HG03060 (cell line): ENCODE measurements at regions not wholly inside any gene's neighbourhood (a gene's known extent, or its start where the extent isn't known, plus 50 kb on each side); places are given as distances from the start of the nearest gene placed in this dataset.

Source experiments
- ATAC-seq: cut with Tn5 transposase; IDR thresholded peaks from one replicate; pipeline ENCODE4 v1.9.1; 2021; ENCODE audit warnings: low read depth, moderate number of reproducible peaks; ENCODE audit not compliant: unreplicated experiment

DNA sequence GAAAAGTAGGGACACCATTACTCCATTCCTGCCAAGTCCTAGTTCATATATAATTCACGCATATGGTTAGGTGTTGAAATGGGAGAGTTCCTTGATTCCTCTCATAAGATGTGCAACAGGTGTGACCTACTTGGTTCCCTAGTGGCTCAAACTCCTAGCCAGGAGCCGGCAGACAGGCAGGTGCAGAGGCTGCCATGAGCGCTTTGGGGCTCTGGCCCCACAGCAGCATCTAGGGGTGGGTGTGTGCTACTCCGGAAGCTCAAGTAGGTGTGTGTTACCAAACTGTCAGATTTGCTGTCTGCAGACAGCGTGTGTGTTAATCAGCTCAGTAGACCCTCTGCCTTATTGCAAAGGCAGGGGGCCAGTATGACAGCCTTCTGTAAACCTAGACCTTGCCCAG, 1652.4 kb upstream of the ACO1 start:
- no peak for ATAC-seq

DNA sequence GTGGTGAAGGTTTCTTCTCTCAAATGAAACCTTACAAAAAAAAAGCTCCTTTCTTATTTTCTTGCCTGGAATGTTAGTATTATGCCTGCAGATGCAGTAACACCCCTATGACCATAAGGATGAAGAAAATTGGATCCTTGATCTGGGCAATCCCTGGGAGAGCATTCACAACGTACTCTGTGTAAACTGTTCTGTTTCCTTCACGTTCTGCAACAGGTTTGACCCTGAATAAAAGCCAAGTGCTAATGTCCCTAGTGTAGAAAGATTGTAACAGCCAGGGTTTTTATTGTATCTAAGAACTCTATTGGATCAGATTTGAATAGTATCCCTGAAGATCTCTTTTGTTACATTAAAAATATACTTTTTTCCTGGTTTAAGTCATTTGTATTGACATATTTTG, 1639.6 kb upstream of the ACO1 start:
- no peak for ATAC-seq

GRCh38 chr9:30746589-30746988, 1637.9 kb upstream of the ACO1 start:
- no peak for ATAC-seq

DNA sequence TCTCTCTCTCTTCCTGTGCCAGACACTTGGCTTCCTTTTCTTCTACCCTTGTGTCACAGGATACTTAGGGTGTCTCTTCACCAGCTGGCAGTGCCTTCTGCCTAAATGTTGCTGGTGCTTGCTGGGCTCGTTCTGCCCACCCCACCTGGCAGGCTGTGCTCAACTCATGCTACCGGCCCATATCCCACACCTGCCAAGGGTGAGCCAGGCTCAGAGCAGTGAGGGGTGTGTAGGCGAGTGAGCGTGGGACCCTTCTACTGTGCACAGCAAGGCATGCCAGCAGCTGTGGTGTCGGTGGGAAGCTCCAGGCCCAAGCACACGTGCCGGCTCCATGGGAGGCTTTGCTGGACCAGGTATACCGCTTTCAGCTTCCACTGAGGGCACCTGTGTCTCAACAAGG, 1626.7 kb upstream of the ACO1 start:
- no peak for ATAC-seq

- no peak for ATAC-seq
These were observed 1625.6 kb upstream of the ACO1 start for GRCh38 chr9:30758726-30759446.

DNA sequence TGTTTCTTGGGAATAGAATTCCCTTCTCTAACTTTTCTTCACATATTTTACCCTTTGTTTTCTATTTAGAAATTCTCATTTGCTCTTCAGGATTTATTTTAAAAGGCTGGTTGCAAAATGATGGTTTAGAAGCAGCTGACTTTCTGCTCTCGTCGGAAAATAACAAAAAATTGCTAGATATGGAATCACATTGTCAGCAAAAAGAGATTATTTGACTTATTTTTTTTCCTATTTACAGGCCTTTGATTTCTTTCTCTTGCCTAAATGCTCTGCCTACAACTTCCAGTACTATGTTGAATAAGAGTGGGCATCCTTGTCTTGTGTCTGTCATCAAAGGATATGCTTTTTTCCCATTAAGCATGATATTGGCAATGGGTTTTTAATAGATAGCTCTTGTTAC, 1619.1 kb upstream of the ACO1 start:
- ATAC-seq = no peak

DNA sequence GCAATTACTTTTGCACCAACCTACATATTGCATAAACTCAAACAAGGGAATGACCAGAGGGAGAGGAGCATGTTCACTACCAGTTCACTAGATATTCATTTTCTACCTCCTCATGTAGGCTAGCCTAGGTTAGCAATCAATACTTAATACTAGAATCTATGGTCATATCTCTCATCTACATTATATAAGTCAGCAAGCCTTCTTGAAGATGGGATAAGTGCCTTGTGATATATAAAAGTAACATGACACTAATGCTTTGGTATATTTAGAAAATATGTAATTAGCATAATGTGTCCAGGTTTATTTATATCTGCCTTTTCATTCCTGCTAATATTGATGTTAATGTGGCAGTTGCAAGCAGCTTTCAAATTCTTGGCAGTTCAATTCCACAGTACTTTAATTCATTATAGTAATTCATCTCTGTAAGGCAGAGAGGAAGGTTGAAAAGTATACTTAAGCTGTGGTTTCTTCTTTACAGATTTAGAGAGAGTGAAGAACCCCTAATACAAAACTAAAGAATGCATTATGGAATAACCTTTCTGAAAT, 1613.2 kb upstream of the ACO1 start:
- ATAC-seq = no peak

DNA sequence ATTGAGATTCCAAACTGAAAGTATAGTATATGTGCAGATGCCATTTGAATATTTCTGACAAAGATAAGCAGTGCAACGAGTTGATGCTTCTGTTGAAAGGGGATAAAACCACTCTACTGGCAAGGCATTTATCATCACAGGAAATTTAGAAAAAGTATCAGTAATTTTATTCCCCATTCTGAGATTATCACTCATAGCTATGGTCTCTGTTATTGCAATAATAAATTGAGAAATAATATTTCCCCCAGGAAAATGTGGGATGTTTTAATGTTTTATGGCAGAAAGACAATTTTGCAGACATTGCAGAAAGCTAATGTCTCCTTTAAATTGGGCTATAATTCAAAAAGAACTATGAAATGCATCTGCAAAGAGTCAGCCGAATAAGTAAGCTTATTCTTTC, 1612.7 kb upstream of the ACO1 start:
- ATAC-seq = no peak

DNA sequence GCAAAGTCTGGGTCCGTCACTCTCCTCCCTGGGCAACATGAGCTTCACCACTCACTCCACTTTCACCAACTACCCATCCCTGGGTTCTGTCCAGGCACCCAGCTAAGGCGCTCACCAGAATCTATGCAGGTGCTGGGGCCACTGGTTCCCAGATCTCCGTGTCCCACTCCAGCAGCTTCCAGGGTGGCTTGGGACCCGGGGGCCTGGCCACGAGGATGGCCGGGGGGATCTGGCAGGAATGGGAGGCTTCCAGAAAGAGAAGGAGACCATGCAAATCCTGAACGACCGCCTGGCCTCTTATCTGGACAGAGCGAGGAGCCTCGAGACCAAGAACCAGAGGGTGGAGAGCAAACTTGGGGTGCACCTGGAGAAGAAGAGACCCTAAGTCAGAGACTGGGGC, 1611.0 kb upstream of the ACO1 start:
- no peak for ATAC-seq

GRCh38 chr9:30774326-30774725, 1610.1 kb upstream of the ACO1 start:
- ATAC-seq = no peak

DNA sequence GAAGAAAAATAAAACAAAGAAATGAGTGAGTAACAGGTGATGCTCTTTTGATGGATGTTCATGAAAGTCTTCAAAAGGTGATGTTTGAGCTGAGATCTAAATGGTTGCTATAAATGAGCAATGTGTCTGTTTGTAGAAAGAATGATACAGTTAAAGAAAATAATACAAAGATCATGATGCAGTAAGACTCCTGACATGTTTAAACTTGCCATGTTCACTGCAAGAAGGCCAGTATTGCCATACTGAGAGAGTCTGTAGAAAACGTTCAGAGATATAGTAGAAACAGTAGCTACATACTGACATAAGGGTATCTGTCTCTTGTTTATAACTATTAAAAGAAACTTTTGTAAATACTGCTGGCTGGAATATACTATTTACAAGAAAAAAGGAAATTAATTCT, 1609.2 kb upstream of the ACO1 start:
- ATAC-seq = no peak

DNA sequence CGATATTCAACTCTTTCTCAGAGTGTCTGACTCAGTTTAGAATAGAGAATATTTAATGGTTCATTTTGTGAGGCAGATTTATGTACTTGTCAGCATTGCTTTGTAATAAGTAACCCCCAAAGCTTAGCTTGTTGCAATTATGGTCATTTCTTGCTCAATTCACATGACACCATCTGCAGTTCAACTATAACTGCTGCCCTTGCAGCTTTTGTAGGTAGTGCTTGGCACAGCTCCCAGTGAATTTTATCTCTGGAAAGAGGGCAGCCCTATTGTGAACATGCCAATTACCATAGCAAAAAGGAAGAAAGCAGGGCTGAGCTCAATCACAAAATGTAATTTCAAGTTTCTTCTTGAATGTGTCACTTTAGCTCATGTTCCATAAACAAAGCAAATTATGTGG, 1587.7 kb upstream of the ACO1 start:
- no peak for ATAC-seq

GRCh38 chr9:30799527-30800101, 1584.8 kb upstream of the ACO1 start:
- ATAC-seq = no peak

DNA sequence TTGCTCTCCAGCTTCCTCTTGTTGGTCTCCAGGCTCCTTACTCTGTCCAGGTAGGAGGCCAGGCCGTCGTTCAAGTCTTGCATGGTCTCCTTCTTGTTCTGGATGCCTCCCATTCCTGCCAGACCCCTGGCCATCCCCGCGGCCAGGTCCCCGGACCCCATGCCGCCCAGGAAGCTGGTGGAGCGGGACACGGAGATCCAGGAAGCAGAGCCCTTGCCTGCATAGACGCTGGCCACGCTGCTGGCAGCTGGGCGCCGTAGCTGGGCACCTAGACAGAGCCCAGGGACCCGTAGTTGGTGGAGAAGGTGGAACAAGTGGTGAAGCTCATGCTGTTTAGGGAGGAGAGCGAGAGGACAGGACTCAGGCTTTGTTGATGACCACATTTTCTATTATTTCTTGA, 1584.0 kb upstream of the ACO1 start:
- no peak for ATAC-seq

- ATAC-seq = no peak
These were observed 1571.6 kb upstream of the ACO1 start for GRCh38 chr9:30812821-30813220.

- no peak for ATAC-seq
These were observed 1568.9 kb upstream of the ACO1 start for GRCh38 chr9:30815585-30815984.

- ATAC-seq = no peak
These were observed 1539.3 kb upstream of the ACO1 start for GRCh38 chr9:30845136-30845535.

DNA sequence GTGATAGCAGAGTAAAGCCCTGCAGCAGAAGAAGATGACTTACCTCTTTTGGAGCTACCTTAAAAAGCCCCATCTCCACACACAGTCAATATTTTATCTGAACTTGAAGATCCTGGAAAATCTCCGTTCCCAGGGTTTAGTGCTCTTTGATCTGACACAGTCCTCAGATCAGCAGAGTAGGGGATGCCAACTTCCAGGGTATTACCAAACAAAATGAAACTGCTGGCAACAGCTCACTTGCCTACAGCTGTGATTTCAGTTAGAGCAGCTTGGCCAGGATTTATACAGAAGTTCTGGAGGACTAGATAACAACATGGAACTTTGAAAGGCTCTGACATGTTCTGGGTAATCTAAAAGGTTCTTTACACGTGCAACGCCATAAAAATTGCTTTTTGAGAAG, 1537.8 kb upstream of the ACO1 start:
- ATAC-seq = no peak

GRCh38 chr9:30851600-30851999, 1532.8 kb upstream of the ACO1 start:
- ATAC-seq = no peak

- ATAC-seq = no peak
These were observed 1483.7 kb upstream of the ACO1 start for GRCh38 chr9:30900706-30901105.

DNA sequence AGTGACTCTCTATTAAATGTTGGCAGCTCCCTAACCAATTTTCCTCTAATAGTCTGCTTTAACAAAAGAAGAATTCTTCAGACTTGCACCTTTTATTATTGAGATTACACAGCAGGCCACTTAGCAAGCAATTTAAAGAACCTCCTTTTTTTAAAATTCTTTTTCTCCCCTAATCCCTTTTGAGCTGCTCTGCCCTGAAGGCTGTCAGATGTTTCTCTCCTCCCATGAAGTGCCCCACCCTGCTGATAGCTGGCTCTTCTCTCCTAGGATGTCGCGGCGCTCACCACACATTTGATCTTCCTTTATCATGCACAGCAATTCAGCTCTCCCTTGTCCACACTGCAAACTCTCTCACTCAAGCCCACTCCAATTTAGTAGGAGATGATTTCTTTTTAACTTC, 1471.1 kb upstream of the ACO1 start:
- ATAC-seq = no peak

DNA sequence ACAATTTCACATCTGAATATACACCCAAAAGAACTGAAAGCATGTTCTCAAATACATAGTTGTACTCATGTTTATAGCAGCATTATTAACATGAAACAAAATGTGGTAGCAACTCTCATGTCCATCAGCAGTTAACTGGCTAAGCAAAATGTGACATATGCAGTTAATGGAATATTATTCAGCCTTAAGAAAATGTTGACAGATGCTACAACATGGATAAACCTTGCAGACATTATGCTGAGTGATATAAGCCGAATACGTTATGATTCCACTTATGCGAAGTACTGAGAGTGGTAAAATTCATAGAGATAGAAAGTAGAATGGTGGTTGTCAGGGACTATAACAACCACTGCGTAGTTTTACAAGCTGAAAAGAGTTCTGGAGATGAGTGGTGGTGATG, 1469.0 kb upstream of the ACO1 start:
- ATAC-seq = no peak
